Hepatocyte (in vitro differentiated cells): ENCODE measurements at regions not wholly inside any gene's neighbourhood (a gene's known extent, or its start where the extent isn't known, plus 50 kb on each side); places are given as distances from the start of the nearest gene placed in this dataset.
A peak's percentile ranks its signal among the peaks of the same experiment; 100 is the strongest.

Experiments used
- DNase-seq: peaks from one replicate; pipeline ENCODE4 v3.0.0-alpha.2; 2016; ENCODE audit warnings: low spot score
- H2AFZ ChIP-seq: fragments of 200-600 bp; sonication (generic); 2 replicates; pipeline ENCODE4 v1.6.0; 2016; ENCODE audit warnings: antibody characterized with exemption, mild to moderate bottlenecking
- H3K27ac ChIP-seq: fragments of 200-600 bp; sonication (generic); 2 replicates; pipeline ENCODE4 v1.5.1; 2016; ENCODE audit warnings: mild to moderate bottlenecking
- H3K27me3 ChIP-seq: fragments of 200-600 bp; sonication (generic); 2 replicates; pipeline ENCODE4 v1.6.1; 2016
- H3K36me3 ChIP-seq: fragments of 200-600 bp; sonication (generic); replicated peaks from 2 replicates; pipeline ENCODE4 v1.5.1; 2016; ENCODE audit warnings: low read depth; ENCODE audit not compliant: insufficient read depth
- H3K4me1 ChIP-seq: fragments of 200-600 bp; sonication (generic); 2 replicates; pipeline ENCODE4 v1.5.1; 2016; ENCODE audit warnings: mild to moderate bottlenecking, moderate library complexity; ENCODE audit not compliant: insufficient read depth
- H3K4me2 ChIP-seq: fragments of 200-600 bp; sonication (generic); 2 replicates; pipeline ENCODE4 v1.6.0; 2016
- H3K4me3 ChIP-seq: fragments of 200-600 bp; sonication (generic); 2 replicates; pipeline ENCODE4 v1.5.1; 2016; ENCODE audit warnings: mild to moderate bottlenecking
- H3K79me2 ChIP-seq: fragments of 200-600 bp; sonication (generic); 2 replicates; pipeline ENCODE4 v1.6.0; 2017; ENCODE audit warnings: mild to moderate bottlenecking
- H3K9me2 ChIP-seq: fragments of 200-600 bp; sonication (generic); replicated peaks from 2 replicates; pipeline ENCODE4 v1.6.0; 2017; ENCODE audit warnings: mild to moderate bottlenecking; ENCODE audit not compliant: insufficient read depth
- H3K9me3 ChIP-seq: fragments of 200-600 bp; sonication (generic); 2 replicates; pipeline ENCODE4 v1.5.1; 2016; ENCODE audit warnings: low read depth, mild to moderate bottlenecking
- H4K20me1 ChIP-seq: fragments of 200-600 bp; sonication (generic); 2 replicates; pipeline ENCODE4 v1.6.0; 2016; ENCODE audit warnings: mild to moderate bottlenecking; ENCODE audit not compliant: insufficient read depth, poor library complexity, severe bottlenecking
- EZH2 ChIP-seq: fragments of 200-600 bp; sonication (generic); IDR thresholded peaks from 2 replicates; pipeline ENCODE4 v1.6.1; 2016; ENCODE audit warnings: antibody characterized with exemption, mild to moderate bottlenecking, borderline replicate concordance
- EZH2phosphoT487 ChIP-seq: fragments of 200-600 bp; sonication (generic); IDR thresholded peaks from one replicate; pipeline ENCODE4 v1.6.1; 2018; ENCODE audit warnings: antibody characterized with exemption, mild to moderate bottlenecking, low read depth, moderate library complexity; ENCODE audit not compliant: unreplicated experiment, severe bottlenecking
- WGBS: methylation state at CpG from one replicate; pipeline ENCODE4 v1.1.6; 2016; ENCODE audit warnings: low lambda C conversion rate; ENCODE audit errors: missing lambda C conversion rate; 5-methylcytosine and 5-hydroxymethylcytosine counted together
- TF ChIP-seq, protein P1 (sequence below): fragments of 200-600 bp; sonication (generic); IDR thresholded peaks from 2 replicates; pipeline ENCODE4 v1.5.1; 2016; ENCODE audit warnings: antibody characterized with exemption, mild to moderate bottlenecking; ENCODE audit not compliant: poor library complexity

DNA sequence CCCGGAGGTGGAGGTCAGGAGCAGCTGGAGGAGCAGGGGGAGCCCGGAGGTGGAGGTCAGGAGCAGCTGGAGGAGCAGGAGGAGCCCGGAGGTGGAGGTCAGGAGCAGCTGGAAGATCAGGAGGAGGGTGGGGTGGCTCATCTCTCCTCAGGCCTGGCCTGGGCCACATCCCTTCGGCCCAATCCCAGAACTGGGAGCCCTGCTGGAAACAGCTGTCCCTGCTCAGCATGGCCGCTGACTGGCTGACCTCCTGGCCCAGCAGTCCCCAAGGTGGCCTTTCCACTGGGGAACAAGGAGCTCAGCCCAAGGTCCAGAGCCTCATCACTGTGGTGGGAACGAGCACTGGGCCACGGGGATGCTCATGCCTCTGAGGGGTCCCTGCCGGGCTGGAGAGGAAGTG lies 66.6 kb upstream of the LAPTM4A start:
- Histone ChIP-seq H3K36me3 (no peaks in the 10 kb centered on the region), H3K4me1 (peaks cover 12% of the 10 kb centered on the region), H3K9me2 (no peaks in the 10 kb centered on the region), H2AFZ (no peak overlapping the region), H3K9me3 (no peaks in the 10 kb centered on the region), H3K27me3 (no peaks in the 10 kb centered on the region), H3K27ac (no peak overlapping the region), H3K79me2 (no peaks in the 10 kb centered on the region), H3K4me3 (no peak overlapping the region), H4K20me1 (no peaks in the 10 kb centered on the region), H3K4me2 (no peak overlapping the region)
- TF ChIP-seq, protein P1, sequence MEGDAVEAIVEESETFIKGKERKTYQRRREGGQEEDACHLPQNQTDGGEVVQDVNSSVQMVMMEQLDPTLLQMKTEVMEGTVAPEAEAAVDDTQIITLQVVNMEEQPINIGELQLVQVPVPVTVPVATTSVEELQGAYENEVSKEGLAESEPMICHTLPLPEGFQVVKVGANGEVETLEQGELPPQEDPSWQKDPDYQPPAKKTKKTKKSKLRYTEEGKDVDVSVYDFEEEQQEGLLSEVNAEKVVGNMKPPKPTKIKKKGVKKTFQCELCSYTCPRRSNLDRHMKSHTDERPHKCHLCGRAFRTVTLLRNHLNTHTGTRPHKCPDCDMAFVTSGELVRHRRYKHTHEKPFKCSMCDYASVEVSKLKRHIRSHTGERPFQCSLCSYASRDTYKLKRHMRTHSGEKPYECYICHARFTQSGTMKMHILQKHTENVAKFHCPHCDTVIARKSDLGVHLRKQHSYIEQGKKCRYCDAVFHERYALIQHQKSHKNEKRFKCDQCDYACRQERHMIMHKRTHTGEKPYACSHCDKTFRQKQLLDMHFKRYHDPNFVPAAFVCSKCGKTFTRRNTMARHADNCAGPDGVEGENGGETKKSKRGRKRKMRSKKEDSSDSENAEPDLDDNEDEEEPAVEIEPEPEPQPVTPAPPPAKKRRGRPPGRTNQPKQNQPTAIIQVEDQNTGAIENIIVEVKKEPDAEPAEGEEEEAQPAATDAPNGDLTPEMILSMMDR = no peak
- TF ChIP-seq EZH2 (no peak), EZH2phosphoT487 (no peak)
- DNase-seq = no peak
- 94% methylated on average over 7 of the region's 8 CpGs for WGBS

- DNase-seq = peak; percentile 51
- H3K27ac ChIP-seq = peak overlapping the region; percentile 67
These were observed 64.5 kb upstream of the LAPTM4A start for GRCh38 chr2:20115902-20116301.

GRCh38 chr2:20115374-20115773 lies 63.9 kb upstream of the LAPTM4A start:
- no peaks in the 10 kb centered on the region for H3K9me2 ChIP-seq
- H3K27ac ChIP-seq = peak overlapping the region; percentile 67
- H3K9me3 ChIP-seq = no peaks in the 10 kb centered on the region
- WGBS = 100% methylated on average over 2 of the region's 2 CpGs
- no peaks in the 10 kb centered on the region for H3K36me3 ChIP-seq
- H3K27me3 ChIP-seq = no peaks in the 10 kb centered on the region
- DNase-seq = no peak
- peaks cover 18% of the 10 kb centered on the region for H3K4me1 ChIP-seq
- H2AFZ ChIP-seq = no peak overlapping the region
- H3K4me2 ChIP-seq = peak overlapping the region; percentile 44
- TF ChIP-seq, protein P1 = no peak
- no peak for TF ChIP-seq EZH2
- TF ChIP-seq EZH2phosphoT487 = no peak
- no peaks in the 10 kb centered on the region for H3K79me2 ChIP-seq
- no peaks in the 10 kb centered on the region for H4K20me1 ChIP-seq
- H3K4me3 ChIP-seq = no peak overlapping the region

More at GRCh38 chr2:20115902-20116301, 64.5 kb upstream of the LAPTM4A start:
- no peaks in the 10 kb centered on the region for H4K20me1 ChIP-seq
- no peaks in the 10 kb centered on the region for H3K79me2 ChIP-seq
- H3K36me3 ChIP-seq = no peaks in the 10 kb centered on the region
- peaks cover 17% of the 10 kb centered on the region for H3K4me1 ChIP-seq
- no peaks in the 10 kb centered on the region for H3K9me3 ChIP-seq
- H2AFZ ChIP-seq = no peak overlapping the region
- H3K4me3 ChIP-seq = no peak overlapping the region
- peak overlapping the region; percentile 44 for H3K4me2 ChIP-seq
- no peaks in the 10 kb centered on the region for H3K9me2 ChIP-seq
- 40% methylated on average over 4 of the region's 4 CpGs for WGBS
- TF ChIP-seq EZH2phosphoT487 = no peak
- no peak for TF ChIP-seq EZH2
- TF ChIP-seq, protein P1 = no peak
- no peaks in the 10 kb centered on the region for H3K27me3 ChIP-seq
